H1 (cell line): ENCODE measurements at regions not wholly inside any gene's neighbourhood (a gene's known extent, or its start where the extent isn't known, plus 50 kb on each side); places are given as distances from the start of the nearest gene placed in this dataset.

Source experiments
- EZH2 ChIP-seq: fragments of 200-600 bp; sonication (generic); IDR thresholded peaks from 2 replicates; pipeline ENCODE4 v1.7.1; 2012; ENCODE audit warnings: low read depth, mild to moderate bottlenecking, moderate library complexity, low read length, inconsistent platforms; ENCODE audit not compliant: severe bottlenecking
- TCF12 ChIP-seq: IDR thresholded peaks from 2 replicates; pipeline ENCODE4 v1.6.1; 2011; ENCODE audit warnings: low read depth, mild to moderate bottlenecking, low read length
- TF ChIP-seq, protein P1 (sequence below): IDR thresholded peaks from 2 replicates; pipeline ENCODE4 v1.6.1; 2012; ENCODE audit warnings: low read length, inconsistent platforms
- TF ChIP-seq, protein P2 (sequence below), 3 experiments: IDR thresholded peaks; 1 replicate in 2 of 3; 2 replicates in 1 of 3; pipeline versions ENCODE4 v1.5.1 to v1.6.1; 2011; ENCODE audit warnings: low read length in 3 of 3, mild to moderate bottlenecking in 3 of 3, inconsistent platforms in 2 of 3, low read depth in 1 of 3, moderate library complexity in 1 of 3; ENCODE audit not compliant: insufficient read depth in 1 of 3; ENCODE audit errors: control extremely low read depth in 1 of 3

DNA sequence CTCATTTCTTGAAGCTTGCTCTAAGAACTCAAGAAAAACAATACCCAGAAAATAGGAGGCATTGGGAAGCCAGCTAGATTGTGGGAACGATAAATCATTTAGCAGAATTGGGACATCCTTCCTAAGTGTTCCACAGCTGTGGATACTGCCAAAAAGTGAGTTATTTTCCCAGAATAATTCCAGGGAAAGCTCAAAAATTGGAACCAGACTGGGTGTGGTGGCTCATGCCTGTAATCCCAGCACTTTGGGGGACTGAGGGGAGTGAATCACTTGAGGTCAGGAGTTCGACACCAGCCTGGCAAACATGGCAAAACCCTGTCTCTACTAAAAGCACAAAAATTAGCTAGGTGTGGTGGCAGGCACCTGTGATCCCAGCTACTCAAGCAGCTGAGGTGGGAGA is 68.2 kb upstream of the GK2 start:
- TF ChIP-seq EZH2 (no peak), TCF12 (no peak)
- TF ChIP-seq, protein P1, sequence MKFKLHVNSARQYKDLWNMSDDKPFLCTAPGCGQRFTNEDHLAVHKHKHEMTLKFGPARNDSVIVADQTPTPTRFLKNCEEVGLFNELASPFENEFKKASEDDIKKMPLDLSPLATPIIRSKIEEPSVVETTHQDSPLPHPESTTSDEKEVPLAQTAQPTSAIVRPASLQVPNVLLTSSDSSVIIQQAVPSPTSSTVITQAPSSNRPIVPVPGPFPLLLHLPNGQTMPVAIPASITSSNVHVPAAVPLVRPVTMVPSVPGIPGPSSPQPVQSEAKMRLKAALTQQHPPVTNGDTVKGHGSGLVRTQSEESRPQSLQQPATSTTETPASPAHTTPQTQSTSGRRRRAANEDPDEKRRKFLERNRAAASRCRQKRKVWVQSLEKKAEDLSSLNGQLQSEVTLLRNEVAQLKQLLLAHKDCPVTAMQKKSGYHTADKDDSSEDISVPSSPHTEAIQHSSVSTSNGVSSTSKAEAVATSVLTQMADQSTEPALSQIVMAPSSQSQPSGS, result no peak
- TF ChIP-seq, protein P2, sequence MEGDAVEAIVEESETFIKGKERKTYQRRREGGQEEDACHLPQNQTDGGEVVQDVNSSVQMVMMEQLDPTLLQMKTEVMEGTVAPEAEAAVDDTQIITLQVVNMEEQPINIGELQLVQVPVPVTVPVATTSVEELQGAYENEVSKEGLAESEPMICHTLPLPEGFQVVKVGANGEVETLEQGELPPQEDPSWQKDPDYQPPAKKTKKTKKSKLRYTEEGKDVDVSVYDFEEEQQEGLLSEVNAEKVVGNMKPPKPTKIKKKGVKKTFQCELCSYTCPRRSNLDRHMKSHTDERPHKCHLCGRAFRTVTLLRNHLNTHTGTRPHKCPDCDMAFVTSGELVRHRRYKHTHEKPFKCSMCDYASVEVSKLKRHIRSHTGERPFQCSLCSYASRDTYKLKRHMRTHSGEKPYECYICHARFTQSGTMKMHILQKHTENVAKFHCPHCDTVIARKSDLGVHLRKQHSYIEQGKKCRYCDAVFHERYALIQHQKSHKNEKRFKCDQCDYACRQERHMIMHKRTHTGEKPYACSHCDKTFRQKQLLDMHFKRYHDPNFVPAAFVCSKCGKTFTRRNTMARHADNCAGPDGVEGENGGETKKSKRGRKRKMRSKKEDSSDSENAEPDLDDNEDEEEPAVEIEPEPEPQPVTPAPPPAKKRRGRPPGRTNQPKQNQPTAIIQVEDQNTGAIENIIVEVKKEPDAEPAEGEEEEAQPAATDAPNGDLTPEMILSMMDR (IDR thresholded peaks at IDR 0.05; ENCODE audit: control extremely low read depth in 1 of 3, insufficient read depth in 1 of 3, low read depth in 1 of 3, low read length in 3 of 3), result no peak
